Renal pelvis (tissue), 1 donor: ENCODE measurements at regions not wholly inside any gene's neighbourhood (a gene's known extent, or its start where the extent isn't known, plus 50 kb on each side); places are given as distances from the start of the nearest gene placed in this dataset.

ENCODE experiments used
- DNase-seq: peaks from one replicate; pipeline ENCODE4 v3.0.0-alpha.2; 2013

- DNase-seq = no peak
These were observed 136.0 kb upstream of the AGAP1 start for GRCh38 chr2:235357881-235358280.

DNA sequence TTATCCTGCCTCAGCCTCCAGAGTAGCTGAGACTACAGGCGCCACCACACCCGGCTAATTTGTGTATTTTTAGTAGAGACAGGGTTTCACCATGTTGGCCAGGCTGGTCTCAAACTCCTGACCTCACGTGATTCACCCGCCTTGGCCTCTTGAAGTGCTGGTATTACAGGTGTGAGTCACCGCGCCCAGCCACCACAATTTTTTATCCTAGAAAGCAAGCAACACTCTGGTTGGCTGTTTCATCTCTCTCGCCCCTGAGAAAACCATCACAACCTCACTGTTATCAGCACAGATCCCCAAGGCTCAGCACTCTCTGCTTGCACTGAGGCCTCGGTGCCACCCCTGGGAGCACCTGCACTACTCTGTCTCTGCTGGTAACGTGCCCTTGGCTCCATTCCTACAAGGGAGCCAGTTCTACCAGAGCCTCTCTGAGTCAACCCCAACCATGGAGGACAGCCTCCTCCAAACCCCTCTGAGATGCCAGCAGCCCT lies 134.8 kb upstream of the AGAP1 start:
- no peak for DNase-seq

DNA sequence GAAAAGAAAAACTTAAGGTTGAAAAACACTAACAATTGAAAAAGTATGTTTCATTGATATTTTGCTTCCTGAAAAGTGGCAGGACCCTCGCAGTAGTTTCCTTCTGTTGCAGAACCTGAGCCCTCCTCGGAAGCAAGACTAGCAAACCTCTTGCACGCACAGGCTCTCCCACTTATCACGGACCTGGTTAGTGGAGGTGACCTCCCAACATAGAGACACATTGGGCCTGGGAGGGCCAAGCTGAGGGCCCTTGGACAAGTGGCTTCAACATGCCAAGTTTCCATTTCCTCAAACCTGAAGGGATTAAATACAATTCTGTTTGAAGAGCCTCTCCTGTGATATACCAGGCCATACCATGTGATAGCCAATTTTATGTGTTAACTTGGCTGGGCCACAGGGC lies 133.4 kb upstream of the AGAP1 start:
- DNase-seq = no peak

- DNase-seq = no peak
These were observed 128.1 kb upstream of the AGAP1 start for GRCh38 chr2:235365743-235366142.

DNA sequence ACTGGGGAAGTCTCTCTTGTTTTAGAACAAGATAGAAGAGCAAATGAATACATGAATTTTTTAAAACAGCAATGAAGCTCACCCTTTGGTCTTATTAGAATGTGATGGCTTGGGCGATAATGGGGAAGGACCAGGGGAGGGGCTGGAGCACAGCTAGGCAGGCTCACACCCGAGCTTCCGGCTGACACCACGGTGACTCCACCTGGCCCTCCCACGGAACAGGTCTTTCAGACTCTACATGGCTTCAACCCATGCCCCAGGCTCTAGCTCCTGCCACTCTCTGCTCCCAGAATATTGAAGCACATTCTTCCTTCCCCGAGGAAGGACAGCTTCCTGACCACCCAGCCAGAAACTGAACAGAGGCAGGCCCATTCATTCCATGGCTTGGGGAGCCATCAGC lies 127.5 kb upstream of the AGAP1 start:
- DNase-seq = no peak

GRCh38 chr2:235366807-235367206 lies 127.0 kb upstream of the AGAP1 start:
- no peak for DNase-seq

- DNase-seq = no peak
These were observed 122.8 kb upstream of the AGAP1 start for GRCh38 chr2:235371018-235371417.

DNA sequence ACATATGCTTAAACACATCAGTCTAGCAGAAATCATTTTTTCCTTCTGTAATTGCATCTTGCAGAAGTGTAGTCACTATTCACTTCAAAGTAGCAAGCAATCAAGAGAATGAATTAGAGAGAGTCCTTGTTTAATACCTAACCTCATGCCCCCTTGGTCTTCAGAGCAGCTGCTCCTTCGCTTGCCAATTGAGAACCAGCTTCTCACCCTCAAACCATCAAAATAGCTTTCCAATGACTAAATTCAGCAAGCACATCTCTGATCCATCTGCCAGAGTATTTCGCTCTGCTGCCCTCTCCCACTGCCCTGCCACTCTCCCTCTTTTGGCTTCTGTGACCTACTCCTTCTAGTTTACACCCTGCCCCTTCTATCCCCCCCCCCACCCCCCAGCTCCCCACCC lies 120.7 kb upstream of the AGAP1 start:
- no peak for DNase-seq

GRCh38 chr2:235377176-235377575 lies 116.7 kb upstream of the AGAP1 start:
- no peak for DNase-seq

- no peak for DNase-seq
These were observed 115.6 kb upstream of the AGAP1 start for GRCh38 chr2:235378246-235378645.

DNA sequence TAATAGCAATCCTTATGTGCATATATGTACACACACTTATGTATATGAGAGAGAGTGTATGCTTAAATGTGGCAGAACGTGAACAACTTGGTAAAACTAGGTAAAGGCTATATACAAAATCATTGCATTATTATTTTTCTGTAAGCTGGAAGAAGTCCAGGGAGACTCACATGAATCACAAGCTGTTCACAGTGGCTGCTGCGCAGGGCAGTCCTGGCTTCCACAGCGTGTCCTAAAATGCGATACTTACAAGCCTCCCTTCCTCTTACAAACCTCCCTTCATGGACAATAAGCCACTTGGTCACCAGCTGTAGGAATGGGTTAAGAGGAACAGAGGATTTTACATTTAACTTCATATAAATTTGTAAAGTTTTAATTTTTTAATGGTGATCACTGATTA lies 114.9 kb upstream of the AGAP1 start:
- no peak for DNase-seq

DNA sequence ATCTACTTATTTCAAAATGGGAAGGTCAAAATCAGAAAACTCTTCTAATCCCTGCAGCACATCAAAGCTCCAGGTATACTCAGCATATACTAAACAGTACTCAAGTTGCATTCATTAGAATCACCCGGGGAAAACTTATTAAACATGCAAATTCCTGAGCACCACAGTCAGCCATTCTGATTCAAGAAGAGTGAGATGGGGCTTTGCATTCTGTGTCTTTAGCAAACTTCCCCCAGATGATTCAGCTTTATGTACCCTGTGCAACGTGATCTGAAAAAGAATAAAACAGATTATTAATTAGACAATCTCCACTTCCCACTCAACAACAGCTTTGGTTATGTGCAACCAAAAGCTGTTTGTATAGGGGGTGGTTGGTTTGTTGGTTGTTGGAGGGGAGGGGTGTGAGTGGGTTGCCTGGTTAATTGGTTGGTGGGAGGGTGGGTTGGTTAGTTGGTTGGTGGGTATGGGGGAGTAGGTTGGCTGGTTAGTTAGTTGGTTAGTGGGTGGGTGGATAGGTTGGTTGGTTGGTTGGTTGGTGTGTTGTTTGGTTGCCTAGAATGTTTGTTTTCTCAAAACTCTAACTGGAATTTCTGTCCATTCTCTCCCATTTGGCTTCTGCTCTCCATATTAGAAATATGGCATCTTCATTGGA lies 112.5 kb upstream of the AGAP1 start:
- DNase-seq = no peak

- no peak for DNase-seq
These were observed 111.7 kb upstream of the AGAP1 start for GRCh38 chr2:235382179-235382578.

DNA sequence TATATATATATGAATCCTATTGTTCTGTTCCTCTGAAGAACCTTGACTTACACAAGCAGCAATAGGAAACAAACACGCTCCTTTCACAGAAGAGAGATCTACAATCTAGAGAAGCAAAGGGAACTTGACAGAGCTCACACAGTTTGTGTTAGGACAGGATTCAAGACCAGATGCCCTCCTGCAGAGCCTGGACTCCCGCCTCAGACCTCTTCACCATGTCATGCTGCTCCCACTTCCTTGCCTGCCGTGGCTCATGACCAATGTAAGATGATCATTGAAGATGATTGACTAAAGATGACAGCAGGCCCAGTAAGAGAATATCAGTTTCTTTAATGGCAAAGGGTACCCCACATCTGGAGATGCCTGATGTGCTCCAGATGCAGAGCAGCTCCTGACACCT lies 111.2 kb upstream of the AGAP1 start:
- no peak for DNase-seq

DNA sequence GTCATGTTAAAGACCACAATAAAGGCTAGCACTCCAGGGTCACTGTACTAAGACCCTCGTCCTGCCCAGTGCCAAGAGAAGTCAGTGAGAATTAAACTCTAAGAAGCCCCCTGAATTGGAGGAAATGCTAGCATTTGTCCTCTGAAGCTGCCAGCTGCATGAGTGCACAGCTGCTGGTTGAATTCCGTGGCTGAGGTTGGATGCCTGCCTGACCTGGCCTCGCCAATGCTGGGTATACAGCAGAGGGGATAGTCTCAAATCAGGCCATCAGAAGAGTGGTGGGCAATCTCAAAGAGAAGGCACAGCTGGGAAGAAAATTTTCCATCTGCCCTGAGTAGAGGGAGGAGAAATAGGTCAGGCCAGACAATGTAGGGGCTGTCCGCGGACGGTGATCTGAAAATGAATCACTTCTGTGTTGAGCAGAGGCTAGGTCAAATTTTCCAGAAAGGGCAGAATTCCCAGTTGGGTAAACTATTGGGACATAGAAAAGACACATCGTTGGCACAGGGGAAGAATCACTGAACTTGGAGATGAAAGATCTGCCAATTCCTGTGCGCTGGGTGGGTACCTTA lies 110.5 kb upstream of the AGAP1 start:
- DNase-seq = no peak

DNA sequence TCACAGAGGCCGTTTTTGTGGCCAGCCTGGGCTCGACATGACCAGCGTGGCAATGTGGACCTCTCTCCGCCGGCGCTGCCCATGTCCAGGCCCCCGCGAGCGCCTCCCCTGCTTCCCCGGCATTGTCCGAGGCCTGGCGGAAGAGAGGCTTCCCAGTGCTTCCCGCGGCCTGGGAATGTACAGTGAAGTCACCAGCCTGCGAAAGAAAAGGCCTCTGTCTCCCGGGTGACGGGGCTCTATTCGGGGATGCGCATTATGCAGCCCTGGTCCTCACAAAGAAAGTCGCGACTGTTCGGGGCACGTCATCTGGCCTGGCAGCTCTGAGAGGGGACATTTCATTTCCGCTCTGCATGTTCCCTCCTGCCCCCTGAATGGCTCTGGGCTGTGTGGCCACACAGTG lies 109.2 kb upstream of the AGAP1 start:
- DNase-seq = no peak

DNA sequence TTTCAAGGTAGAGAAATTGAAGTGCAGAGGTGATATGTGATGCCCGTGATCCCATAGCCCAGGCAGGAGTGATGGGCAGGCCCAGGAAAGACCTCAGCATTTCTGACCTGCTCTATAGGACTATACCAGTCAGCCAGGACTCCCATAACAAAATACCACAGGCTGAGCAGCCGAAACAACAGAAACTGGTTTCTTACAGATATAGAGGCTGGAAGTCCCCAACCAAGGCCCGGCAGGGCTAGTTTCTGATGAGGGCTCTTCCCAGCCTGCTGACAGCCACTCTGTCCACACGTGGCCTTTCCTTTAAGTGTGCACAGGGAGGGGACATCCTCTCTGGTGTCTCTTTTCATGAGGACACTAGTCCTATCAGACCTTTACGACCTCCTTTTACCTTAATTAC lies 104.2 kb upstream of the AGAP1 start:
- DNase-seq = no peak

DNA sequence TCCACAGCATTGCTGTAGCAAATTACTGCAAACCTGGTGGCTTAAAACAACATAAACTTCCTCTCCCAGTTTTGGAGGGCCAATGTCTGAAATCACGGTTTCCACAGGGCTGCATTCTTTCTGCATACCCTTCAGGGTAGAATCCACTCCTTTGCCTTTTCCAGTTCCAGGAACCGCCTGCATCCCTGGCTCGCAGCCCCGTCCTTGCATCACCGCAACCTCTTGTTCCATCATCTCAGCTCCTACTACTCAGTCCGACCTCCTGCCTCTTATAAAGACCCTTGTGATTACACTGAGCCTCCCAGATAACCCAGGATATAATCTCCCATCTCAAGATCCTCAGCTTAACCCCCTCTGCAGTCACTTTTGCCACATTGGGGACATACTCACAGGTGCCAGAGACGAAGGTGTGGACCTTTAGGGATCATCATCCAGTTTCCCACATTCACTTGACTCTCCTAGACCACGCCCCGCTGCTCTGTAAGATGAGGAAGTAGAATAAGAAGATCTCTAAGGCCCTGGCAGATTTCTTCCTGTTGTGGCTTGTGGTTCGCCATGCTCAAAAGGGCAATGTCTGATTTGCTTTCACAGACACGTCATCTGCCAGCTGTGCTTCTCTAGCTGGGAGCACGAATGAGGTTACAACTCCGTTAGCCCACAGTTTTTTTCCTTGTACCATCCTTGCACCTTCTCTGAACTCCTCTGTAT lies 103.6 kb upstream of the AGAP1 start:
- no peak for DNase-seq

DNA sequence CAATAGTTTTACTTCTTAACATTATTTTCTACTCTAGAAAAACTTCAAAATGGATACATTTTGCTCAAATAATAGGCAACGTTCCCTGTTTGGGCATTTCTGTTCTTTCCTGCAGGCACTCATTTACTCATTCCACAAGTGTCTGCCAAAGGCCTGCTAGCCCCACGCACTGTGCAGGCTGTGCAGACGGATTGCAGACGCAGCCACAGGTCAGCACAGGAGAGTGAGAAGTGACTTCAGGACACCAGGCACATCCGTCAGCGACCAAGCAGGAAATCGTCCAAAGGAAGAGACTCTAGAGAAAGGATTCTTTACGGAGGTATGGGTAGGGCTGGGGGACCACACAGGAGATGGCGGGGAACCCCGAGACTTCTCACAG lies 103.0 kb upstream of the AGAP1 start:
- no peak for DNase-seq

DNA sequence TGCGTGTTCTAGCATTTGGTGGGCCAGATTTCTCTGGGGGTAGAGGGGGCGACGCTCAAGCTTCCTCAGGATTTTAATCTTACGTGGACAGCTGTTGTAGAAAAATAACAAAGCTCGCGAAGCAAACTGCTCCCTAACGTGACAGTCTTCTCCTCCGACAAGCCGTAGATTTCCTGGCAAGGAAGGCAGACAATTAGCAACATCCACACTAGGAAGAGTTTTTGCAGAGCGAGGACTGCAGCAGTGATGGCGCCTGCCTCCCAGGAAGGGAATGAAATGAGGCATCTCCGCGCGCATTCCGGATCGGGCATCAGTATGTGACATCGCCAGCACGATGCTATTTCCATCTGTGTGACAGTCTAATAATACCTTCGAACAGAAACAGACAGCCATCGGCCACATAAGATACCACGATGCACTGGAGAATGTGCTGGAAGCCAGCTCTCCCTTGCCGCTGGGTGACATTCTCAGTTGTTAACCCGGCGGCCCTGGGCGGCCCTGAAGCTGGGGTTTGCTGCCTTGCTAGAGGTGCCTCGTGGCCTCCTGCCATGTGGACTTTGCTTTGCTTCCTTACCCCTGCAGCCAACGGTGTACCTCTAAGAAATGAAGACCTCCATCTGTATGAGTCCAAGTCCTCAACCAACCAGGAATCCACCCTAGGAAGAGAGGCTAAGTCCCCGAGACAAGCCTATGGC lies 101.8 kb upstream of the AGAP1 start:
- no peak for DNase-seq

GRCh38 chr2:235394278-235394828 lies 99.5 kb upstream of the AGAP1 start:
- no peak for DNase-seq

DNA sequence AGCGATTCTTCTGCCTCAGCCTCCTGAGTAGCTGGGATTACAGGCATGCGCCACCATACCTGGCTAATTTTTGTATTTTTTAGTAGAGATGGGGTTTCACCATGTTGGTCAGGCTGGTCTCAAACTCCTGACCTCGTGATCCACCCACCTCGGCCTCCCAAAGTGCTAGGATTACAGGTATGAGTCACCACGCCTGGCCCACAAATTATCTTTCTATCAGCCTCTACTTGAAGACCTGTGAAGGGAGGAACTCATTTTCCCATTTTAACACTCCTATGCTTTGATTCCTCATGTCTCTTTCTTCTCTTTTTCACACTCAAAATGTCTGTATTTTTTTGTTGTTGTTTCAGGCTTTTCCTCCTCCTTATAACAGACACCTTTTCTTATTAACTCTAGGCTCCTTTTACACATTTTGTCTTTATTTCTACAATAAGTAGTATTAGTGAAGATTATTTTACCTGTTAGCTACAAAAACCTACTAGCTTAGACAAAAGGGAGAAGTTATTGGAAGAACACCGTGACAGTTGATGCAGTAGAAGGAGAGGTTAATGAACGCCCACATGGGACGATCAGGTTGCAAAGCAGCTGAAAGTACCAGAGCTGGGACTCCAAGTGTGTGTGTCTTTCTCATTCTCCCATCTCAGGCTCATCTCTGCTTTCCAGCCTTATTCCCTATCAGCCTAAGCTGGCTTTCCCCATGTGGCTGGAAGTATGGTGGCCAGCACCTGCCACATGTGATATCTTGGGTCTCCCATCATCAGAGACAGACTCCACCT lies 97.6 kb upstream of the AGAP1 start:
- DNase-seq = no peak
